NCI-H1930 (cell line): ENCODE measurements at regions not wholly inside any gene's neighbourhood (a gene's known extent, or its start where the extent isn't known, plus 50 kb on each side); places are given as distances from the start of the nearest gene placed in this dataset.

Source experiments
- DNase-seq, 2 experiments: peaks; one replicate each; lab custom pipeline; 2025; lab: John Stamatoyannopoulos, UW

DNA sequence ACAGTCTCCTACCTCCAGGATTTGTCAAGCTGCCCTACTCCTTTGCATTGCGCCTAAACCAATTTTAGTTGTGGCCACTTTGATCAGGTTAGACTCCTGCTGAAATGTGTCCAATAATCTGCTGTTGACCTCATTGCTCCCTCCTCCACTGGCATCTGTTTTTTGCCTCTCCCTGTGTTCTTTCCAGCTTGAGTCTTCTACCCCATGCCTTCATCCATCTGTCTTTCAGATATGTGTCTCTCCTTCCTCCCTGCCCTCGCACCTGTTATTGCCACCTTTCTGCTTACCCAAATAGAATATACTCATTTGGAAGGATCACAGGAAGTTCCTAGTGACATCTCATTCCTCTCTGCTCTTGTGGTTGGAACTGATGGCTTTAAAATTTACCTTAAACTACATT is 366.6 kb upstream of the CLNK start:
- no peak for DNase-seq

DNA sequence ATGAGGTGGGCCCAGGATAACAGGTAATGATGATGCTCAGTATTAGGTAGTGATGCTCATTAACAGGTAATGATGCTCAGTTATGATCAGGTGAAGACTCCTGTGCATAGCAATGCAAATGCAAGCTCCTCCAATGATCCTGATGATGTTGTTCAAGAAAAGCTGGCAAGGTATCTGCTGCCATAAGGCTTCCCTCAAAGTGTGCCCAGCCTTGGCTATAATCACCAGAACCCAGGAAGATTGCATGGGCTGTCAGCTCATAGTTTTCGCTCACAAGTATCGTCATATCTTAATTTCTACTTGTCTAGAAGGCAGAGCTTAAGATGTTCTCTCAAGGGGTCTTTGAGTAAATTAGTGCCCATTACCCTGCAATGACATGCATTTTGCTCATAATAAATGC is 366.2 kb upstream of the CLNK start:
- DNase-seq = no peak

DNA sequence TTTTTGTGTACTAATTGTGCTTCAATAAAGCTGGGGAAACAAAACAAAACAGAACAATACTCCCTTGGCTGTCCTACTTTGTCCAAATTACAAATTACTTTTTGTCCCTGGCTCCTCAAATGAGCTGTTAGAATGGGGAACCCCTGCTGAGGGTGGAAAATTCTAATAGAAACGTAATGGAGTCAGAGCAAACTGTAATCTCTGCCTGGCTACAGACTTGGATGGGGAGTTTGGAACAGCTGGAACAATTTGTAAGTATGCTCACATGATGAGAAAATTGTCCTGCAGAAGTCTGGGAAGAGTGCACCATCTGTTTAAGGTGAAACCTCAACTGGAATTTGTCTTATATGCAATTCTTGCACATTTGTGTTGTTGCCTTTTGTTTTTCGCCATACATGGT is 364.4 kb upstream of the CLNK start:
- no peak for DNase-seq

DNA sequence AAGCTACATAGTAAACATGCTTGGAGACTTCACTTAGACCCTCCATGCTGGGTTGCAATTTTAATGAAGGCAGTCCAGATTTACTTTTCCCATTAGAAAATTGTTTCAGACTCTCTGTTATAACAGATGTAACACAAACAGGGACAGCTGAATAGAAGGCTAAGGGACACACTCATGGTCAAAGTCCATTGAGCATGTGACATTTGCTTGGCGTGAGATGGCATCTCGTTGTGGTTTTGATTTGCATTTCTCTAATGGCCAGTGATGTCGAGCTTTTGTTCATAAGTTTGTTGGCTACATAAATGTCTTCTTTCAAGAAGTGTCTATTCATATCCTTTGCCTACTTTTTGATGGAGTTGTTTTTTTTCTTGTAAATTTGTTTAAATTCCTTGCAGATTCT is 358.2 kb upstream of the CLNK start:
- DNase-seq = no peak

DNA sequence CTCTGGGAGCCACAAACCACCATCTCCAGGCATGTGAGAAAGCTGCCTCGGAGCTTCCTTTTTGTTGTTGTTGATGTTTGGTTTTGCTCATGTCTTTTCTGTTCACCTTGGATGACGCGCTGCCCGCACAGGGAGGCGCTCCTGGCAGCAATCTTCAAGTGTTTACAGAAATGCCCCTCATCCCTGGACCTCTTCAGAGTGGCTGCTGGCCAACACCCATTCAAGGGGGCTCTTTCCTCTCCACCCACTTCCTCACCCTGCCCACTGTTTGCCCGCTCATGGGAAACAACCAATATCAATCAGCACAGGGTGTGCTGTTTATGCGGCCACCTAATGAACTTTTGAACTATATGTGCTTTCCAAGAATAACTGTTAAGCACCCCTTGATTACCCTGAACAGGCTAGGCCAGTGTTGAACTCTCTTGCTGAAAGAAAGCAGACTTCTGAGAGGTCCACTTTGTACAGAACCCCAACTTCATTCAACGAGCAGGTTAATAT is 355.1 kb upstream of the CLNK start:
- no peak for DNase-seq

DNA sequence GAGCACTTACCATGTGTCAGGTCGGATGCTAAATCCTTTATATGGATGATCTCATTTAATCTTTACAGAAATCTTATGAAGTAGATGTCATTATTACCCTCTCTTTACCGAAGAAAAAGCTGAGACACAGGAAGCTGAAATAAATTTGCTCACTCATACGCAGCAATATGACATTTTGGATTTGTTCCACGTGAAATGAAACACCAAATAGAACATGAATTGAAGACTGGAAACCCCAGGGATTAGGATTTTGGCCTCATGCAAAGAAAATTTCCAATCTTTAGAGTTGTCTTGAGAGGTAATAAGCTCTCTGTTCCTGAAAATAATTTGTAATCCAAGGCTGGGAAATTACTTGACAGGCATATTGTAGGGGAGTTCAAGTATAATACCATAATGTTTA is 354.4 kb upstream of the CLNK start:
- DNase-seq = no peak

DNA sequence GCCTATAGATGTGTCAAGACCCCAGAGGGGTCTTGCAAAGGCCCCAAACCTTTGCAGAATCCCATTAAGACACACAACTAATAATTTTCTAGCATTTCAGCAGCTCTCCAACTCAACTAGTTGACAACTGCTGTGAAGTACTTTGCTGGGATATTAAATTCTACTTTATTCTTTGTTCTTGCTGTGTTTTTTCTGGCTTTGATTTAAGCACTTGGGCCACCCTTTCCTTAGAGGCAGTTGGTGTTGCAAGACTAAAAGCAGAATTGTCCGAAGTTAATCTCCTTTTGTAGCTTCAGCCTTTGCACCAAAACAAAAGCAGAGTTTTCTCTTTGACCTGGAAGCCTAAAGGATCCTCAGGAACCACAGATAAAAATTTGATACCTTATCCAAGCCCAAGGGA is 353.1 kb upstream of the CLNK start:
- no peak for DNase-seq

DNA sequence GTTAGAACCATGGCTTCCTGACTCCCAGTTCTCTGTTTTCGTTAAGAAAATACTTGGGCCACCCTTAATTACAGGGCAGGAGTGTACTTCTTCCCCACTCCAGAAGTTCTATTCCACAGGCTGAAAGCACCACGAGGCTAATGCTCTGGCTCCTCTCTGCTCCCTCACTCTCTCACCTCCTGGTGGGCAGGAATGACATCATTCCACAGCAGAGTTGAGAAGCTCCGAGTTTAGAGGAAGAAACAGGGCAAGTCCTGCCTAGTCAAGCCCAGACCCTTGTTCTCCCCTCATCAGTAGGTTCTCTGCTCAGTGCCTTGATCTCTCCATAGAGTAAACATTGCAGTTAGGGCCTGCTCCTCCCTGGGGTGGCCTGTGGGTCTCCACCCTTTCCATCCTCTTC is 343.8 kb upstream of the CLNK start:
- DNase-seq = no peak

DNA sequence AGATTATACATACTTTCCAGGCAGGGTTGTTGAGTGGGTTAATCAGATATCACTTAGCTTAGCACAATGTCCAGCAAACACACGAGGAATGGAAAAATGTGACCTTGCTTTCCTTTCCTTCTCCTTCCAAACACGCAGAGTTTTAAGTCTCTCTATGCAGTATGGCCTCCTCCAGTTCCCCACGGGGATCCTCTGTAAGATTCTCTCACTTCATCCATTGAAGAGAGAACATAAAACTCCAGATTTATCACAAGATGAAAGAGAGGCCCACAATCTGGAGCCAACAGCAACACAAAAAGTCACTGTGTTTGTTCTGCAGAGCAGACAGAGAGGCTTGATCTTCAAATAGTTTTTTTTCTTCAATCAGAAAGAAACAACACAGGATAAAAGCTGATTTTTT is 336.8 kb upstream of the CLNK start:
- DNase-seq = no peak

DNA sequence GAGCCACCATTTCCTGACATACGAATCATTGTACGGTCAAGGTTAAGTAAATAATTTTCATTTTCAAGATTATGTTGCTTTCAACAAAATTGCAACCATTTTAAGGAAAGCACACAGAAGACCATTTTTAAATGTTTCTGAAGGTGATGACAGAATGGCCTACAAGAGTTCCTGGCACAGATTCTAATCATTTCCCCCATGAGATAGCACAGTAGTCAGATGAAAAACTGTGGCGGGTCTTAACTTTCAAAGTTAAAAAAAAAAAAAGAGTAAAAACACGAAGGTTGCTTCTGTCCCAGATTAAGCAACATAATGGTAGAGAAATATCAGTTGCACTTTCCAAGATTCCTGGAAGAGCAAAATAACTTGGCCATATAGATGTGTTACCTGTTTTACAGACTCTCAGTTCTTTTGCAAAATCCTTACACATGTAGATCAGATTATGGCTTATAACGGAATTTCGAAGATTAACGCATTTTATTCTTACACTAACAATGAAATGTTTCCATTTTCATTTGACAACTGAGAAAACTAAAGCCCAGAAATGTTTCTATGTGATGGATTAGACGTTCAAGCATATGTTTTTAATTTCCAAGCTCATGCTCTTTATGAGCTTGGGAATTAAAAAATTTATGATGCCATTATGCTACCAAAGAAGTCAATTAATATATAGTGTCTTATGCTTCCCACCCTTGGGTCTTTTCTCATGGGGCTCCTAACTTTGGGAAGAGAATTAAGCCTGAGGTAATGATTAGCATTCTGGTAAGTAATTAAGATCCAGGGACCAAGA is 335.1 kb upstream of the CLNK start:
- no peak for DNase-seq

DNA sequence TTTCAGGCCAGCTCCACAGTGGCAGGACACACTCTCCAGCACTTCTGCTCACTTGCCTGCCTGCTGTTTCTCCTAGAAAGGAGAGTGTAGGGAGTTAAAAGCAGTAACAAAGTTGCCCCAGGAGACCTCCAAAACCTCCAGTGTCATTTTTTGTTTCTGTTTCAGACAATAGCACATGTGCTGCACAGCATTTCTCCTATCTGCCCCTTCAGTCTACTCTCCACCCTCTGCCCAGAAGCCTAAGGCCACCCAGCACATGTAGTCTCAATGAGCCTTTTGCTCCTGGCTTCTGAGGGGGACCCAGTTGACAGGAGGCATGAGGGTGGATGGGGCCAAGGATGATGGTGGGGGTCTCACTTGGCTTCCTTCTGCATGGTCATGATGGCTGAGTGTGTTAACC is 329.6 kb upstream of the CLNK start:
- DNase-seq = no peak

DNA sequence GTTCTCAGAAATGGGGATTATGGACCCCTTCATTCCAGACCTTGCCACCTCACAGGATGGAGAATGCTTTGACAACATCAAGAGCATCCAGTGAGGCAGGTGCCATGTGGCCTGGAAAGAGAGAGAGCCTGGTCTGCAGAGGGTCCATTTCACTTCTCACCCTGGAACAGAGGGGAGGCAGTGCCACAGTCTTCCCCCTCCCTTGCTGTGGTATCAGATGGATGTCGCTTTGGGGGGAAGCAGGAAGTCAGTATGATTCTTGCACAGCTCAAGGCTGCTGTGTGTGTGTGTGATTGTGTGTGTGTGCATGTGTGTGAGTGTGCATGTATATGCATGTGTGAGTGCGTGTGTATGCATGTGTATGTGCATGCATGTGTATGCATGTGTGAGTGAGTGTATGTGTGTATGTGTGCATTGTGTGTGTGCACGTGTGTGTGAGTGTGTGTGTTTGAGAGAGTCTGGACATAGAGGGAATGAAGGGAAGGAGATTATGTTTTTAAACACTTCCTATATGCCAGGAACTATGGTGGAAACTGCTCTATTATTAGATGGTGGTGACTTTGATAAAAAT is 328.6 kb upstream of the CLNK start:
- no peak for DNase-seq

DNA sequence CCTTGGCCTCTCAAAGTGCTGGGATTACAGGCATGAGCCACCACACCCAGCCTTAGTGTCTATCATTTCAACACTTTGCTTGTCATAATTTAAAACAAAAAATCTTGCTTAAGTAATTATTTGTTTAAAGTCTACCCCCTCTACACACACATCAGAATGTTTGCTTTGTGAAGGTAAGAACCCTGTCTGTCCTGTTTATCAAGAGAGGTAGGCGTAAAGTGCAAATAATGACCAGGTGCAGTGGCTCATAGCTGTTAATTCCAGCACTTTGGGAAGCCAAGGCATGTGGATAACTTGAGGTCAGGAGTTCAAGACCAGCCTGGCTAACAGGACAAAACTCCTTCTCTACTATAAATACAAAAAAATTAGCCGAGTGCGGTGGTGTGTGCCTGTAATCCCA is 326.7 kb upstream of the CLNK start:
- DNase-seq = no peak

DNA sequence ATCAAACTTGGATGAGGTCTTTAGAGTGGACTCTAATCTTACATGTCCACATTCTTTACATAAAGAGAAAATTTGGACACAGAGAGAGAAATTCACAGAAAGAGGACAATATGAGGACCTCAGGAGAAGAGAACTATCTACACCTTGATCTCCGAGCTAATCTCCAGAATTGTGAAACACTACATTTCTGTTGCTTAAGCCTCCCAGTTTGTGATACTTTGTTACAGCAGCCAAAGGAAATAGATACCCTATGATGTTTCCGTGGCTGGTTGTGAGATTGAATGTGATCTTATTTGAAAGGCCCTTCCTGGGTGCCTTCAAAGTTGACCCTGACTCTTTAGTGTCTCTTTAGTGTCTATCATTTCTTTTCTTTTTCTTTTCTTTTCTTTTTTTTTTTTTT is 326.1 kb upstream of the CLNK start:
- no peak for DNase-seq

DNA sequence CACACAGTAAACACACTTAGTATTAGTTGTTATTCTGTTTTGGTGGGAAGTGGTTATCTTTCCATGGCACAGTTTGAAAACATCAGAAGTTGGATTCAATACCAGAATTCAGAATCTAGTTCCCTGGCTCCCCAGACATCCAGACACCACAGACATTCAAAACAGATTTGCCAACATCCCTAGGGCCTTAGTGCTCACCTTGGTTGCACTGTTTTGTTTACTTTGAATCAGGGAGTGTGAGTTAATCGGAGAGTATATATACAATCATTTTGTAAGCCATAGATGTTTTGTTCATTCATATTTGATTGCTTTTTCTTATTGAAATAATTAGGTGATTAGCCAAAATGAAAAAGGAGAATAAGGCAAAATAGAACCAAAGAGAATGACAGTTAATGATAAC is 324.7 kb upstream of the CLNK start:
- no peak for DNase-seq

DNA sequence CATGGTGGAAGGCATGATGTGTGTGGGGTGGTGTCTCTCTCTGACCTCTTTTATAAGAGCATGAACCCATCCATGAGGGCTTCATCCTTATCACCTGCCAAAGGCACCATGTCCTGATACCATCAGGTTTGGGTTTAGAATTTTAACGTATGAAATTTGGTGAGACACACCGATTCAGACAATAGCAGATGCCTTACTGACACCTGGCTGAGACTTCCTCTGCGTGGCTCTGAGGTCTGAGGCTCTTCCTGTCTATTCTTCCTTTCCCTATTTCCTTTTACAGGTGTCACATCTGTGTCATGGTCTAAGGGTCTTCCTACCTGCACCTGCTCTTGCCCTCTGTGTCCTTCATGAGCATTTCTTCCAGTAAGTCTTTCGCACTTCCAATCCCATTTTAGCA is 320.7 kb upstream of the CLNK start:
- no peak for DNase-seq

DNA sequence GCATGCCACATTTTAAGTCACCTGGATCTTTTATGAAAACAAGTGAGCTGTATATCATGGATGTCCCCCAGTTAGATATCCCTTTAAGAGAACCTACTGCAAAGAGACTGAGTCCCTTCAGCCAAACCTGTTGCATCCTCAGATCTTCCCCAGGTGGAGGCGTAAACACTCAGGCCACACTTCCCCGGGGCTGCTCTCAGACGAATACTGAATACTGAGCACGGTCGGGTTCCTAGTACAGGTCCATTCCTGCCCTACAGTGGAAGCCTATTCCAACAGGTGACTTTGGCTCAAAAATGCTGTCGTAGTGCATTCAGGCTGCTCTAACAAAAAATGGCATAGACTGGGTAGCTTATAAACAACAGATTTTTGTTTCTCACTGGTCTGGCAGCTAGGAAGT is 320.2 kb upstream of the CLNK start:
- DNase-seq = no peak

DNA sequence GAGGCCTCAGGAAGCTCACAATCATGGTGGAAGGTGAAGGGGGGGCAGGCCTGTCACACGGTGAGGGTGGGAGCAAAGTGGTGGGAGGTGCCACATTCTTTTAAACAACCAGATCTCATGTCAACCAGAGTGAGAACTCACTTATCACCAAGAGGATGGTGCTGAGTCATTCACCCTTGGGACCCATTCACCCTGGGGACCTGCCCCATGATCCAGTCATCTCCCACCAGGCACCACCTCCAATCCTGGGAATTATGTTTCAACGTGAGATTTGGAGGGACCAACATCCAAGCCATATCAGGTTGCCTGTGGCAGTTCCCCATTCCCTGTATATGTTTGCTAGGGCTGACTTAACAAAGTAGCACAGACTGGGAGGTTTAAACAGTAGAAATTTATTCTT is 318.4 kb upstream of the CLNK start:
- DNase-seq = no peak

DNA sequence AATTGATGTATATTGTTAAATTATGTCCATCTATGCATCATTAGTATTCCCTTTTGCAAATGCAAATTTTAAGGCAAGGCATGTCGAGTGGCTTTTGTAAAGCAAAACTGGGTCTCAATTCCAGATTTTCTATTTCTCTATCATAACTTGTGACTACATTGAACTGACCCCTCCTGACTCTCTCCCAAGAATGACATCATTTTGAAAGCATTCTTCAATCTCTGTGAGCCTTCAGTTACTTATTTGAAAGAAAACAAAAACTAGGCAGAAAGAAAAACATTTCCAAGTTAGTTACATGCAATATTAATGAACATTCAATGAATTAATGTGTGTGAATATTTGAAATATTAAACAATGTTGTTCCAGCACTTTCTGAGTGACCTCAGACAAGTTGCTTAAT is 314.3 kb upstream of the CLNK start:
- no peak for DNase-seq

DNA sequence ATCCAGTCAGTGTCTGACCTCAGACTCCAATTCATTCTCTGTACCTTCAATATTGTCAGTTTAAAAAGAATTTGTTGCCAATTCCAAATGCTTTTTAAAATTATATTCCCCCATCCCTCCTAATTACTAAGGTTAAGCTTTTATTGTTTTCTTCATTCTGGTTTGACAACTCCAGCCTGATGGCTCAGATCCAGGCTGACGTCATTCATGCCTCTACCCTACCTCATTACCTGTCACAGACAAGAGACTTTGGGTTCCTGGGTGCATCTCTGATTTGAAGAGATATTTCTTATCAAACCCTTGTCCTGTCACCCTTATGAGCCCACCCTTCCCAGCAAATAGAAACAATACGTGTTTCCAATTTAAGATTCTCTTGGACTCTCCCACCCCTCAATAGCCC is 300.2 kb upstream of the CLNK start:
- DNase-seq = no peak

DNA sequence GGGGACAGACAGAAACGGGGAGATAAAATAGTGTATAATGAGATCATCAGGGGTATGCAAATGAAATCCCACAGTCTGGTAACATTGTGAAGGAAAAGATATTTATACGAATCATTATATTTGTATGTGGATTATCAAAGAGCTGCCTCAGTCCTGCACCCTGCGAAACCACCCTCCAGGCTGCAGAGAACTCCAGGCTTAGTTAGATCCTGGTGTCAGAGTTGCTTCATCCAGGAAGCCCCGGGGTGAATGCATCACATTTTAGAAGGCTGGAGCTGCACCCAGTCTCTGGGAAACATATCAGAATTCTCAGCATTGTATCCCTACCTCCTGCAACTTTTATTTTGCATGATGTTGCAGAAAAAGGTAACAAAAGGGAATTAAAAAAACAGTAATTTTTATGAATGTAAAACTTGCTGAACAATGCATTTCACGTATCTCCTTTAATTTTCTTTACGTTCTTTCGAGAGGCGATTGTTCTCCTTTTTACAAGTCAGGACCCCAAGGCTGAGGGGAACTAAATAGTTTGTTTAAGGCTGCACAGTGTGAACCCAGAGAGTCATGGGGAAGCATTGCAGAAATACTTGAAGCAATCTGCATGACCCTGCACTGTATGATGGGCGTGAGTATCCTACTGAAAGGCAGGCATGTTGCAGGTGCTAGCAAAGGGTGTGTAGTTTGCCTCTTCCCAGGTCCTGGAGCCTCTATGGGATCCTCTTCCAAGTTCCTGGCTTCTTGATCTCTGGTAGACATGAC is 299.5 kb upstream of the CLNK start:
- DNase-seq = no peak

DNA sequence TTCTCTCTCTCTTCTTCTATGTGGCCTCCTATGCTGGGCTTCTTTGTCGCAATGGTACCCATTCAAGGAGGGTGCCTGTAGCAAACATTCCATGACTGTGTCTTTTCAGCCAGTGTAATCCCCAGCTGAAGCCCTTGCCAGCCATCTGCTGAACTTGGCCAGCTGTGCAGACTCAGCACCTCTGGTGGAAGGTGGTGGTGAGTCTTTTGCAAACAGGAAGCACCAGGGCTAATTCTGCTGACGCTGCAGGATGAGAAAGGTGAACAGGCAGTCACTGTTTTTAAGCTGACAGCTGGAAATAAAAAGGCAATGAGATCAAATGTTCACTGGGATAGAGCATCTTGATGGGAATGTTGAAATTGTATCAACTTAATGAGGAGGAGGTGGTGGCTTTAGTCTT is 298.7 kb upstream of the CLNK start:
- no peak for DNase-seq

DNA sequence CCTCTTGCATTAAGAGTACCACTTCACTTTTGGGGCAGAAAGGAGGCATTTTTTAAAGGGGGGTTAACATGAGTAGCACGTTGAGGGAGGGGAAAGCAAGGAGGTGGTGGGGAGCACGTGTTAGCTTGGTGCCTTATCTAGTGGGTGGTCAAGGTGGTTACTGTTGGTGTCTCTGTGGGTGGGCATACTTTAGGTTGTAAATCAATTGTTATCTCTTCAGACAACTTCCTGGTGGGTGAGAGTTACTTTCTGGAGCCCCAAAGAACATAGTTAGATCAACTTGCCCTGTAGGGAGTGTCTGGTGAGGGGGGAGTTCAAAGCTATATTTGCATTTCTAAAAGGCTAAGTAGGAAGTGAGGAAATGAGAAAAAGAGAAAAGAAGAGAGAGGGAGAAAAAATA is 297.7 kb upstream of the CLNK start:
- DNase-seq = no peak
